8988T (cell line): ENCODE measurements at regions not wholly inside any gene's neighbourhood (a gene's known extent, or its start where the extent isn't known, plus 50 kb on each side); places are given as distances from the start of the nearest gene placed in this dataset.
"Not testable (repeated sequence)": the region's sequence is repeated elsewhere in the genome, so short reads cannot be mapped to it uniquely, and the experiment has no call there.

ENCODE experiments used
- DNase-seq: peaks from one replicate; pipeline ENCODE4 v3.0.0; 2011

DNA sequence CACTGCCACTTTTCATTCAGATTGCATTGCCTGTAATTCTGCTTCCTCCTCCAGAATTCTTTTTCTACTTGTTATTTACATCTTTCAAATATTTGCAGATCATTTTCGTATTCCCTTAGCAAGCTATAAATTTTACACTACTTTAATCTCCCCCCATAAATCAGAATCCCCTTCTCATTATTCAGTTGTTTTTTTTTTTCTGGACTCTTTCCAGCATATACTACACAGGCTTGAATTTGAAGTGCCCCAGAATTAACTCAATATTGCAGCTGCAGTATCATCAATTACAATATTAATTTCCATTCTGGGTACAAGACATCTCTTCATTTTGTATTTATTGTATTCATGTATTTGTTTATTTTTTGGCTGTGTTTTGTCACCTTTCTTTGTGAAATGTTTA, 1494.3 kb downstream of the AMY1C start:
- no peak for DNase-seq

DNA sequence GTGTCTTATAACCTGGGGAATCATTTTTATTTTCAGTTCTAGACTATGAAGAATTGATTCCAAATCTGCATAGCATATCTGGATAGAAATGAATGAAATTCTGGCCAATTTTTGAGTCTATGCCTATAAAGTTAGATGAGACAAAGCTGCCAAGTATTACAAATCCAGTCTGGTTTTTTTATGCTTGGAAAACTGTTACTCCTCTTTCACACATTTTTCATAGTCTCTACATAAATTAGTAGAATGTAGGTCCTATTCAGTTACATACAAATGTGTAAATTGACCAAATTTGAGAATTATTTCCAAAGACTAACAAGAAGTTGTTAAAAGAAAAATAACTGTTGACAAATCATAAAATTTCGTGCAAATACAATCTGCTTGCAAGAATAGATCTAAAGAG, 1505.2 kb downstream of the AMY1C start:
- no peak for DNase-seq

DNA sequence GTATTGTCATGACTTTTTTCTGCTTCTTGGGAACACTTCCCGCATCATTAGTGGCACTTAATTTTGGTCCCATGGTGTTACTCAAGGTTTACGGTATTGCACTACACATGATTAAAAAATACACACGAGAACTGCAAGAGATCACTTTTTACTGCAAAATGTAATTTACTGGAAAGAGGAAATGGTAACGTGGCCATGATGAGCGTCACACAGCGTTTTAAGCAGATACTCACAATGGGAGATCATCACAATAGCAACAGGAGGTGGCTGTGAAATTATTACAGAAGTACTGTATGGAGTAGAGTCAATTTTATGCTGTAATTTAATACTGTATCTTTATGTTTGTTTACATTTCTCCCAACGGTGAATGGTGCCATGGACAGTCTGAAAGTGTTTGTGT, 1510.3 kb downstream of the AMY1C start:
- no peak for DNase-seq

DNA sequence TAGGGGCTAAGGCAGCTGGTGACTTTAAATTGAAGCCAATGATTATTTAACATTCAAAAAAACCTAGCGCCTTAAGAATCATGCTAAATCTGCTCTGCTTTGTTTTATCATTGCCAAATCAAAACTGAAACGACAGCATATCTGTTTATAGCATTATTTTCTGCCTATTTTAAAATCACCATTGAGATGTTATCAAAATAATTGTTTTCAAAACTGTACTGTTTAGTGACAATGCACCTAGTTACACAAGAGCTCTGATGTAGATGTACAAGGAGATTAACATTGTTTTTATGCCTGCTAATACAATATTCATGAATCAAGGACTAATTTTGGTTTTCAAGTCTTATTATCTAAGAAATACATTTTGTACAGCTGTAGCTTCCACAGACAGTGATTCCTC, 1521.3 kb downstream of the AMY1C start:
- no peak for DNase-seq

DNA sequence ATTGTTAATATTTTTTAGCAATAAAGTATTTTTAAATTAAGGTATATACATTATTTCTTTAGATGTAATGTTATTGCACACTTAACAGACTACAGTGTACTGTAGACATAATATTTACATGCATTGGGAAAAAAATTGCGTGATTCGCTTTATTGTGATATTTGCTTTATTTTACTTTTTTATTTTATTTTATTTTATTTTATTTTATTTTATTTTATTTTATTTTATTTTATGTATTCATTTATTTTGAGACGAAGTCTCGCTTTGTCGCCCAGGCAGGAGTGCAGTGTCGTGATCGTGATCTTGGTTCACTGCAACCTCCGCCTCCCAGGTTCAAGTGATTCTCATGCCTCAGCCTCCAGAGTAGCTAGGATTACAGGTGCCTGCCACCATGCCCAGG, 1522.7 kb downstream of the AMY1C start:
- DNase-seq = not testable (repeated sequence)

DNA sequence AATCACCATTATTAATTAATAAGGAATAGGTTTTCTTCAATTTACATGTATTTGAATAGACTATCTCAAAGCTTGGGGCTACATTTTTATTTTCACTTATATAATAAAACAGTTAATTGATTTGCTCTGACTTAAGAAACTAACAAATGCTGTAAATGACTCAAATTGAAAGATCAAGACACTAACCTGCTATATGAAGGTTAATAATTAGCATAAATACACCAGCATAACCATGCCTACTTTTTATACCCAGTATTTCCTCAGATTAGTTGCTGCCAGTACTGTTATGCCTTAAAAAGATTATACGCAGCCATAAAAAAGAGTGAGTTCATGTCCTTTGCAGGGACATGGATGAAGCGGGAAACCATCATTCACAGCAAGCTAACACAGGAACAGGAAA, 1545.1 kb downstream of the AMY1C start:
- no peak for DNase-seq

DNA sequence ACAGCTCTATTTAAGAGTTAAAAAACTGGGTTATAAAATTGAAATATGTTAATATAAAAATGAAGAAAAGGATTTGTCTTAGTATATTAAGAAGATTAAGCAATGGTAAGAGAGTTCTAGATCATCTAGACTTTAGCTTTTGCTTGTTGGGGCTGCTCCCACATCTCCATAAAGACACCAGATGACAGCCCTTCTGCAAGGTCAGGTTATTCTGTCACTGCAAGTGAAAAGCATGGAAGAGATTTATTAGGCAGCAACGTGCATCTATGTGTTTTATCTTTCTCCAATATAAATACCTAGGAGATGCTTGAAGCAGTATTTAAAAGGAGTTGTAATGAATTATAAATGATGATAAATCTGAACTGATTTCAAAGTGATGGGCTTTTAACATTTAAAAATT, 1560.4 kb downstream of the AMY1C start:
- no peak for DNase-seq

DNA sequence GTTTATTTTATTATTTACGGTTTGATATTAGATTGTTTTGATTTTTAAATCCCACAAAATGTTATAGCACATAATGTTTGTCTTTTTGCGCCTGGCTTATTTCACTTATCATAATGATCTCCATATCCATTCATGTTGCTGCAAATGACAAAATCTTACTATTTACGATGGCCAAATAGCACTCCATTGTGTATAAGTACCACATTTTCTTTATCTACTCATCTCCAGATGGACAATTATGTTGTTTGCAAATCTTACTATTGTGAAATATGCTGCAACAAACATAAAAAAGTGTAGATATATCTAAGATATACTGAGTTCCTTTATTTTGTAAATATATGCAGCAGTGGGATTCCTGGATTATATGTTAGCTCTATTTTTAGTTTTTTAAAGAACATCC, 1568.3 kb downstream of the AMY1C start:
- DNase-seq = no peak

DNA sequence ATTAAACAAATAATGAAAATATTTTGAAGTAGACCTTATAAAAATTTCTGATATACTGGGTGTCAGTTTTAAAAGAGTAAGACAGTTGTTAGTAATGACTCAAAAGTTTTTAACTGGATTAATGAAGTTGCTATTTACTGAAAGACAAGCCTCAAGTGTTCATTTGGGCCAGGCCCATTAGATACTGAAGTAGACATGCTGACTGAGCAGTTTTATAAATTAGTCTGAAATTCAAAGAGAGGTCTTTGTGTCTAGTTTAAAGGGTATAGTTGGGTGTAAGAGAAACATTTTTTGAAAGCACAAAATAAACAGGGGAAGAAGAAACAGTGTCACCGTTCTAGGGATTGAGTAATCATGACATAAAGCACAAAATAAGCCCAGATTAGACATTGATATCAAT, 1577.2 kb downstream of the AMY1C start:
- DNase-seq = no peak

DNA sequence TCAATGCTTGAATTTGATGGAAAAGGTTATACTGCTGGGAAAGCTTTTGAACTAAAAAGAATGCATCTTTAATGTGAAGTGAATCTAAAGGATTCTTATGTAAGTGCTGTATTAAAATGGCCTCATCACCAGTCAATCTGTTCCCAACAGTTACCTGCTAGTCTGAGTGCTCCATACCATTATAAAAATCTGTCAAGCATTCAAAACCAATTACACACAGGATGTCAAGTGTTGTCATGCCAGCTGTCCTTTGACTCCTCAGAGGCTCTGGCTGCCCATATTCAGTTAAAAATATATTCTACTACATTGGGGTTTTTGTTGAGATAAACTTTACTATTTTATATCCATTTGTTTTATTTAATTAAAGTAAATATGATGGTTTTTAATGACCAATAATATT, 1587.7 kb downstream of the AMY1C start:
- DNase-seq = no peak

DNA sequence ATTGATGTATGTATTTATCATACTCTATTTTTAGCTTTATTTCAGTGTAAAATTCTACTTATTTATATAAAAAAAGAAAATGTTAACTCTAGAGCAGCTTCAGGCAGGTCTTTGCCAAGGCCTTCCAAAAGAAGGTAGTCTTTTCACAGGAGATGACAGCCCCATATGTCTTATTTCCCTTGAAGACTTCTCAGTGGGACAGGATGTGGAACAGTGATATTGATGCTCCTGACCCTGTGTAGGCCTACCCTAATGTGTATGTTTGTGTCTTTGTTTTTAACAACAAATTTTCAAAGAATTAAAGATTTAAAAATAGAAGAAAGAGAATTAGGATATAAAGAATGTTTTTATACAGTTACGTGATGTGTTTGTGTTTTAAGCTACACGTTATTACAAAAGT, 1593.6 kb downstream of the AMY1C start:
- no peak for DNase-seq

DNA sequence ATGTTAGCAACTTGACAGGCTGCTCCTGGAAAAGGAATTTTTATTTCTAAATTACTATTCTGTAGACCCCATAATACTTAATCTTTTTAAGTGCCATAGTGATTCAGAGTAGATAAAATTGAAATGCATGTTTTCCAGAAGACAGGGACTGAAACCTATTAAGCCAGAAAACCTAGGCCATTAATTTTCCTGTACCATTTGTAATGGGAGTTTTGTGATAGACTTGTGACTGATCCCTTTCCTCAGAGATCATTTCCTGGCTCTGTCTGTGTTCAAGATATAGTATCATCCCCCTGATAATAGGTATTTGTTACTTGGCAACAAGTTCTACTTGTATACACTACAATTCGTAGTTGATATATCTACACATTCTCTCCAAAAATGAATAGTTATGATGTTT, 1609.8 kb downstream of the AMY1C start:
- no peak for DNase-seq

DNA sequence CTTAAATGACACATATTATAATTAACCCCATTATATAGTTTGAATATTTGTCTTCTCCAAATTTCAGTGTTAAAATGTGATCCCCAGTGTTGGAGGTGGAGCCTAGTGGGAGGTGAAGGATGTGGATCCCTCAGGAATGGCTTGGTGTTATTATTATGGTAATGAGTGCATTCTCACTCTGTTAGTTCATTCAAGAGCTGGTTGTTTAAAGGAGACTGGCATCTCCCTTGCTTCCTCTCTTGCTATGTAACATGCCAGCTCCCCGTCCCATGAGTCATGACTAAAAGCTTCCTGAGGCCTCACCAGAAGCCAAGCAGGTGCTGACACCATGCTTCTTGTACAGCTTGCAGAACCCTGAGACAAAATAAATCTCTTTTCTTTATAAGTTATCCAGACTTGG, 1612.7 kb downstream of the AMY1C start:
- DNase-seq = no peak

DNA sequence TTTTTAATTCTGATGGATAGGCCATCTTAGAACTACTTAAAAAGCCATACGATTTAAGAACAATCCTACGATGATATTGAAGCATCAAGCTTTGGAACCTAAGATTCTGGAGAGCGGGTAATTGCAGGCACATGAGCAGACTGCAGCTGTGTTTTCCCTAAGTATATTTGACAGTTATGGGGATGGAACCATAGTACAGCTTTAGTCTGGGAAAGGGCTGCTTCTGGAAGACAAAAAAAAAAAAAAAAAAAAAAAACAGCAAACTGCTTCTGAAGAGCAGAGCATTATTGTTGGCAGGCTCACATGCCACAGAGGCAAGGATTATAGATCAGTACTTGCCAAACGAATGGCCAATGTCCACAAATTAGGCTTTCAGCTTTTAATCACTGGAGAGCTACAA, 1618.7 kb downstream of the AMY1C start:
- no peak for DNase-seq

DNA sequence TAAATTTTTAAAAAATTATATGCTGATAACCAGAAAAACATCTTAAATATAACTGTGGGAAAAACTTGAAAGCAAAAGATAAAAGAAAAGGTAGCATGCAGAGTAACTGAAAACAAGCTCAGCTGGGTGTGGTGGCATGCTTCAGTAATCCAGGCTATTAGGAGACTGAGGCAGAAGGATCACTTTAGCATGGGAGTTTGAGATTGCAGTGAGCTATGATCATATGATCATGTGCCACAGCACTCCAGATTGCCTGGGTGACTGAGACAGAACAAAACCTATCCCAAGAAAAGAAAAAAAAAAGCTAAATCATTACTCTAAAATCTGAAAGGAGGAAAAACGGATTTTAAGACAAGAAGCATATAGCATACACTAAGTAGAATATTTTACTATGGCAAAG, 1624.0 kb downstream of the AMY1C start:
- no peak for DNase-seq

DNA sequence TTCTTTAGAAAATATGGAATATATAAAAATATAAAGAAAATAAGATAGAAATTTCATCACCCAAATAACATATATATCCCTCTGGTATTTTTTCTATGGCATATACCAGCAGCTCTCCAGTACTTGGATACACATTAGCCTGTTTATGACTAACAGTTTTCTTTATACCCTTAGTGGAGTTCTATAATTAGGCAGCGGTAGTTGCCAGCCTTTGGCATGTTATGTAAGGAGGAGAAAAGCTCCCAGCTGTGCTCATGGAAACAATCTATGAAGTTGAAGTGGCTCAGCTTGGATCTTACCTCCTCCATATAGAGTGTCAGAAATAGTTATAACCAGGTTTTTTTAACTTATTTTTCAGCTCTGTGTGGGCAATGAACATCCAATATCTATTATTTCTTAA, 1636.8 kb downstream of the AMY1C start:
- DNase-seq = no peak

DNA sequence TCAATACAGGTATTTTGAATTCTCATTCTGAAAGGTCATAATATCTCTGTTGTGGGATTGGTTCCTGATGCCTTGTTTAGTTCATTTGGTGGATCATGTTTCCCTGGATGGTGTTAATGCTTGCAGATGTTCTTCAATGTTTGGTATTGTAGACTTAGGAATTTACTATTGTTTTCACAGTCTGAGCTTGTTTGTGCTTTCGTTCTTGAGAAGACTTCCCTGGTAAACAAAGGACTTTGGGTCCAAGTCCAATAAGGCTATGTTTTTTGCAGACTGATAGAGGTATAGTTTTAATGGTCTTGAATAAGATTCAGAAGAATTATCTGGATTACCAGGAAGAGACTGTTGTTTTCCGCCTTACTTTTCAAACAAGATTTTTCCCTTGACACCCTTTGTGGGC, 1646.3 kb downstream of the AMY1C start:
- no peak for DNase-seq

DNA sequence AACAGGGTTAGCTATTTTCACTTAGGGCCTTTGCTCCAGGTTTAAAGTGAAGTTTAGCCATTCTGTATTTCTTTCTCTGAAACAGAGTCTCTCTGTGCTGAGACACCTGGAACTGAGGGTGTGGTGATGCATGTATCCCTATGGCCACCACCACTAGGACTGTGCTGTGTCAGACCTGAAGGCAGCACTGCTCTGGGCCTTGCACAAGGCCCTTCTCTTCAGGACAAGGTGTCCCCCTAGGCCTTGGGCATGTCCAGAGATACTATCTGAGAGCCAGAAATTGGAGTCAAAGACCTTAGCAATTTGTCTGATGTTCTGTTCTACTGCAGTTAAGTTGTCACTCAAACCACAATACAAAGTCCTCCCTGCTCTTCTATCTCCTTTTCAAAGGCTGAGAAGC, 1649.2 kb downstream of the AMY1C start:
- DNase-seq = no peak

DNA sequence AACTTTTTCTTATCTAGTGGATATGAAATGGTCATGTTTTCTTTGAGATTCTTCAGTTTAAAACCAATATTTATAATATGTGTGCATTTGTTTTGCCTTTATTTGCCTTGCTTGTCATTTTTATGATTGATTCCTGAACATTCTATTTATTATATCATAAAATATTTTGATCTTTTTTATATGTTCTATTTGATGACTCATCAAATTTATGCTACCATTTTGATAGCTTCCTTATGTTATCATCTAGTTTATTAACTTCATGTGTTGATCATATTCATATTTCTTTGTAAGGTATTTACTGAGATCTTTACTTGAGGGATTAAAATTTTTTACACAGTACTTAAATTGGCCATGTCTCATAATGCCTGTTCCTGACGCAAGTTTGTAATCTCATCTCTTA, 1650.0 kb downstream of the AMY1C start:
- DNase-seq = no peak

DNA sequence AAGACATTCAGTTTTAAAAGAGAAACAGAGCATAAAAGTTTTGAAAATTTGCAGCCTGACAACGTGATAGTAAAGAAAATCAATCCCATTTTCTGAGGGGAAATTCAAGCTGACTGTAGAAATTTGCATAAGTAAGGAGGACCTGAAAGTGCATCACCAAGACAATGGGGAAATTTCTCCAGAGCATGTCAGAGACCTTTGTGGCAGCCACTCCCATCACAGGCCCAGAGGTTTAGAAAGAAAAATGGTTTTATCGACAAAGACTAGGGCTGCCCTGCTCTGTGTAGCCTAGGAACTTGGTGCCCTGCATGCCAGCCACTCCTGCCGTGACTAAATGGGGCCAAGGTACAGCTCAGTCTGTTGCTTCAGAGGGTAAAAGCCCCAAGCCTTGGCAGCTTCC, 1640.2 kb upstream of the PRMT6 start:
- no peak for DNase-seq

DNA sequence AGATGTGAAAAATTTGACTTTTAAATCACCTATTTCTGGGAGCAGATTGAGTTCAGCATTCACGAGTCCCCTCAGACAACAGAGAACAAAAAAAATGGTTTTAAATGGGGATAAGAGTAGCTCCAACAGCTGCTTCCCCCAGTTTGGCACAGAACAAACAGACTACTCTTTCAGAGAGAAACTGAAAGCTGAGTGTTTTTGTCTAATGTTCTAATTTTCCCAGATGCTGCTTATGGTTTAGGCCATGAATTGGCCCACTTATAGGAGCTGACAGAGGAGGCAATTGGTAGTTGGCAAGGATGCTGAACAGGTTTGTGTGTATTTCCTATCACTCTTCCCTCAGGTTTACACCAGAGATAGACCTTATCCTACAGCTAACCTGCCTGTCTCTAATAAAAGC, 1637.4 kb upstream of the PRMT6 start:
- no peak for DNase-seq

DNA sequence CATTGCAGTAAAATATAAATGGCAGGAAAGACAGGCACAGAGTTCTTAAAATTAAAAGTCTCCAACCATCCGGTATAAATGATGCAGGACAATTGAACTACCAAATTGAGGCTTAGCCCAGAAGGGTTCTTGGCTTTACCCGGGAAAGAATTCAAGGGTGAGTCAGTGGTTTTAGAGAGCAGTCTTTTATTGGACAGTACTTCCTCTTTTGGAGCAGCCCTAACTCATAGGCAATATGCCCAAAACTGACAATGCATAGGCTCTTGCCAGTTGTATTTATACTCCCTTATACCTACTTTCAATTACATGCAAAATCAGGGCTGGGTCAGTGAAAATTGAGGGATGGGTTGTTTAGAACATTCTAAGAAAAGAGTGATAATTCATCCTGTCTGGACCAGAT, 1628.9 kb upstream of the PRMT6 start:
- no peak for DNase-seq

DNA sequence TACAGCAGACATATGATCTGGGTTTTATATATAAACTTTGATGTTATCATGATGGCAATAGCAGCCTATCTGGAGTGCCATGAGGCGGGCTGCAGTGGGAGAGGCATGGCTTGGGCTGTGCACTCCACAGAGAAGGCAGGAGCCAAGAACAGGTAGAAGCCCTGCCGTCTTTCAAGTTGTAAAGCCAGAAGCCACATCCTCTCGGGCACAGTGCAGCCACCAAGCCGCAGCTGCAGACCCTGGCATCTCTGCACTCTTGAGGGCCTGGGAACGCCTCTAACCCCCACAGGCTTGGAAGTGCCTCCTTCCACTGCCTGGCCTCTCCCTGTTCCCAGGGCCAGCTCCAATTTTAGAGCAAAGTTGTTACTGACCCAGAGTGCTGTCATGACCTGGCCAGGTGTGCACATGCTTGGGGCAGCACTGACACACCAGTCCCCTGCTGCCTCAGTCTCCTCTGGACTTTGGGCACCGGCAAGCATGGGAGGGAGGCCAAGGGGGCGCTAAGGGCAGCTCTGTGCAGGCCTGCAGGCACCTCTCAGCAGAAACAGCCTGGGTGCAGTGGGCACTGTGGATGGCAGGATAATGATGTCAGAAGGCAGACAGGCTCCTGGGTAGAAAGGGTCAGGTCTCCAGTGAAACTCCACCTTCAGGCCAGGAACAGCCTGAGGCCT, 1619.8 kb upstream of the PRMT6 start:
- no peak for DNase-seq

DNA sequence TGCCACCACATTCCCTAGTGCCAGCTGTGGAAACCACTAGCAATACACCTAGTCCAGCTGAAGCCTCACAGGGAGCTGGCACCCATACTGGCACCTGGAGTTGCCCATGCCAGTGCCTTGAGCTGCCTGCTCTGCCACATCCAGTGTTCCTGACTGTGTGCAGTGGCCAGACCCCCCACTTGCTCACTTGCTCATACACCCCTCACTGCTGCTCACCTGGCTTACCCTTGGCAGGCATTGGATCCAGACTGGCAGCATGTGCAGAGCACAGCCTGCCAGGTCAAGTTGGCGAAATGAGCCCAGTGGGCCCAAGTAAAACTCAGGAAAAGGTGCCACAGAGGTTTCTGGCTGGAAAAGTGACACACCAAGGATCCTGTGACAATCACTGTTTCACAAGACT, 1618.6 kb upstream of the PRMT6 start:
- no peak for DNase-seq

DNA sequence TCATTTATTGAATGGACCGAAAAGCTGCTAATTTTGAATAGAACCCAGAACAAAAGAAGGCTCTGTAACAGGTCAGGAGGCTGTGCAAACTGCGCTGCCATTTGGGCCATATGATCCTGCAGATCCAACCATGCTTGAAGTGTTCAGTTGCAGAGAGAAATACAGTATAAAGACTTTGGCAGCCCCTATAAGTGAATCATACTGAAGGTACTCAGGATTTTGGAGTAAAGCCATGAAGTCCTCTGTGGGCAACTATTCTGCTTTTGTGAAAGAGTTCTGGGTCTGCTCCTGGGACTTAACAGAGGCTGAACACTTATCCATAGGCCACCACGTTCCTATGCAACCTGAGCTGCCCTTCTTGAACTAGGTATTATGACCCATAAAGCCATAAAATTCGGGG, 1613.6 kb upstream of the PRMT6 start:
- no peak for DNase-seq

DNA sequence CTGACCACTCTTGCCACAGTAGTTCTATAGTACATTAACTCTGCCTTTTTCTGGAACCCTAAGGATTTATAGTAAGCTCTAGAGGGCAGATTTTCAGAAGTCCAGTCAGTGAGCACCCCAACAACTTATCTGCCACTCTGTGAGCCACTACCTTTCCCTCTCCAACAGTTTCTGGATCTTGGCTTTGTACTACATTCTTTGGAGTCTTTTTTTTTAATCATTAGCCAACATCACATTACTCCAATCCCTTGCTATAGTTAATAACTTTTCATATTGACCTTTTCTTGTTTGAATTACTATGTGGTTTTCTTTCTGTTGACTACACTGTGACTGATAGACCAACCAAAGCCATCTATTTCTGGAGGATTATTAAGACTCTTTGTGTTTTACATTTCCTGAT, 1596.7 kb upstream of the PRMT6 start:
- no peak for DNase-seq
